Left renal cortex interstitium (tissue), 4 donors: ENCODE measurements at regions not wholly inside any gene's neighbourhood (a gene's known extent, or its start where the extent isn't known, plus 50 kb on each side); places are given as distances from the start of the nearest gene placed in this dataset.
"Not testable (repeated sequence)": the region's sequence is repeated elsewhere in the genome, so short reads cannot be mapped to it uniquely, and the experiment has no call there.

Source experiments
- DNase-seq, 4 donors: peaks; one replicate each; pipeline ENCODE4 v3.0.0-alpha.2; 2013; ENCODE audit warnings: low read depth in 4 of 4, low spot score in 2 of 4, missing footprints in 1 of 4

GRCh38 chr6:121682666-121683065, 247.2 kb downstream of the GJA1 start:
- no peak for DNase-seq

- not testable (repeated sequence) for DNase-seq
Measured at GRCh38 chr6:121685806-121686205, 250.4 kb downstream of the GJA1 start.

GRCh38 chr6:121686611-121687023, 251.2 kb downstream of the GJA1 start:
- DNase-seq, result no peak

- DNase-seq, result no peak
Measured at GRCh38 chr6:121688974-121689373, 253.5 kb downstream of the GJA1 start.

GRCh38 chr6:121691126-121691551, 255.7 kb downstream of the GJA1 start:
- DNase-seq, result no peak

GRCh38 chr6:121694389-121694788, 258.9 kb downstream of the GJA1 start:
- DNase-seq, result no peak

GRCh38 chr6:121694801-121695251, 259.4 kb downstream of the GJA1 start:
- no peak for DNase-seq

GRCh38 chr6:121695329-121695728, 259.9 kb downstream of the GJA1 start:
- no peak for DNase-seq

- no peak for DNase-seq
Measured at GRCh38 chr6:121697921-121698320, 262.5 kb downstream of the GJA1 start.

GRCh38 chr6:121698617-121699016, 263.2 kb downstream of the GJA1 start:
- no peak for DNase-seq

- DNase-seq, result not testable (repeated sequence)
Measured at GRCh38 chr6:121703129-121703528, 267.7 kb downstream of the GJA1 start.

GRCh38 chr6:121711472-121711871, 276.0 kb downstream of the GJA1 start:
- DNase-seq, result no peak

- no peak for DNase-seq
Measured at GRCh38 chr6:121717686-121718085, 282.2 kb downstream of the GJA1 start.

GRCh38 chr6:121720867-121721266, 285.4 kb downstream of the GJA1 start:
- not testable (repeated sequence) for DNase-seq

GRCh38 chr6:121723623-121724022, 288.2 kb downstream of the GJA1 start:
- no peak for DNase-seq

GRCh38 chr6:121724576-121724975, 289.1 kb downstream of the GJA1 start:
- DNase-seq, result no peak

- DNase-seq, result no peak
Measured at GRCh38 chr6:121726596-121726995, 291.1 kb downstream of the GJA1 start.

- DNase-seq, result no peak
Measured at GRCh38 chr6:121730616-121731015, 295.2 kb downstream of the GJA1 start.

- no peak for DNase-seq
Measured at GRCh38 chr6:121731381-121731780, 295.9 kb downstream of the GJA1 start.

- DNase-seq, result no peak
Measured at GRCh38 chr6:121732641-121733040, 297.2 kb downstream of the GJA1 start.

- no peak for DNase-seq
Measured at GRCh38 chr6:121733234-121733633, 297.8 kb downstream of the GJA1 start.

- DNase-seq, result not testable (repeated sequence)
Measured at GRCh38 chr6:121740188-121740587, 304.7 kb downstream of the GJA1 start.

- DNase-seq, result no peak
Measured at GRCh38 chr6:121743691-121744090, 308.2 kb downstream of the GJA1 start.
